ENCODE measurements at regions not wholly inside any gene's neighbourhood (a gene's known extent, or its start where the extent isn't known, plus 50 kb on each side); places are given as distances from the start of the nearest gene placed in this dataset.

DNA sequence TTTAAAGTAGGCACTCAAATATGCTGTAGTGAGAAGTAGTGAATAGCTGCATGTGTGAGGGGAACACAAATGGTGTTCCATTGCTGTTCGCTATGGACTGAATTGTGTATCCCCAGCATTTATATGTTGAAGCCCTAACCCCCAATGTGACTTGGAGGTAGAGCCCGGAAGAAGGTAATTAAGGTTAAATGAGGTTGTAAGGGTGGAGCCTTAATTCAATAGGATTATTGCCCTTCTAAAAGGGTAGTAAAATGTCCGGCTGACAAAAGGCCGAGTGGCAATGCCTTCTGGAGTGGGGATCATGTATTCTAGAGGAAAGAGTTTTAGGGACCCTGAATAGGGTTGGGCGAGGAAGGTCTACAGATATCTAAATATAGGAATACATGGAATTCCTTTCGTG is 168.9 kb upstream of the NUDT10 start:
- TF ChIP-seq, protein P1, sequence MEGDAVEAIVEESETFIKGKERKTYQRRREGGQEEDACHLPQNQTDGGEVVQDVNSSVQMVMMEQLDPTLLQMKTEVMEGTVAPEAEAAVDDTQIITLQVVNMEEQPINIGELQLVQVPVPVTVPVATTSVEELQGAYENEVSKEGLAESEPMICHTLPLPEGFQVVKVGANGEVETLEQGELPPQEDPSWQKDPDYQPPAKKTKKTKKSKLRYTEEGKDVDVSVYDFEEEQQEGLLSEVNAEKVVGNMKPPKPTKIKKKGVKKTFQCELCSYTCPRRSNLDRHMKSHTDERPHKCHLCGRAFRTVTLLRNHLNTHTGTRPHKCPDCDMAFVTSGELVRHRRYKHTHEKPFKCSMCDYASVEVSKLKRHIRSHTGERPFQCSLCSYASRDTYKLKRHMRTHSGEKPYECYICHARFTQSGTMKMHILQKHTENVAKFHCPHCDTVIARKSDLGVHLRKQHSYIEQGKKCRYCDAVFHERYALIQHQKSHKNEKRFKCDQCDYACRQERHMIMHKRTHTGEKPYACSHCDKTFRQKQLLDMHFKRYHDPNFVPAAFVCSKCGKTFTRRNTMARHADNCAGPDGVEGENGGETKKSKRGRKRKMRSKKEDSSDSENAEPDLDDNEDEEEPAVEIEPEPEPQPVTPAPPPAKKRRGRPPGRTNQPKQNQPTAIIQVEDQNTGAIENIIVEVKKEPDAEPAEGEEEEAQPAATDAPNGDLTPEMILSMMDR (IDR thresholded peaks at IDR 0.05) = no peak
- TF ChIP-seq EP300 (IDR thresholded peaks at IDR 0.05) (no peak), POLR2A (IDR thresholded peaks at IDR 0.05) (no peak)
